HL-60 (cell line): ENCODE measurements at regions not wholly inside any gene's neighbourhood (a gene's known extent, or its start where the extent isn't known, plus 50 kb on each side); places are given as distances from the start of the nearest gene placed in this dataset.

Source experiments
- POLR2AphosphoS5 ChIP-seq: IDR thresholded peaks from 2 replicates; pipeline ENCODE4 v1.6.1; 2012; ENCODE audit warnings: low read depth
- SPI1 ChIP-seq: IDR thresholded peaks from 2 replicates; pipeline ENCODE4 v1.6.1; 2012; ENCODE audit warnings: low read depth, mild to moderate bottlenecking, borderline replicate concordance
- TF ChIP-seq, protein P1 (sequence below): IDR thresholded peaks from one replicate; pipeline ENCODE4 v1.5.1; 2011; ENCODE audit warnings: low read length, control low read depth, inconsistent platforms; ENCODE audit not compliant: insufficient read depth
- TF ChIP-seq, protein P2 (sequence below): IDR thresholded peaks from 2 replicates; pipeline ENCODE4 v1.6.1; 2012; ENCODE audit warnings: low read depth; ENCODE audit not compliant: insufficient replicate concordance

DNA sequence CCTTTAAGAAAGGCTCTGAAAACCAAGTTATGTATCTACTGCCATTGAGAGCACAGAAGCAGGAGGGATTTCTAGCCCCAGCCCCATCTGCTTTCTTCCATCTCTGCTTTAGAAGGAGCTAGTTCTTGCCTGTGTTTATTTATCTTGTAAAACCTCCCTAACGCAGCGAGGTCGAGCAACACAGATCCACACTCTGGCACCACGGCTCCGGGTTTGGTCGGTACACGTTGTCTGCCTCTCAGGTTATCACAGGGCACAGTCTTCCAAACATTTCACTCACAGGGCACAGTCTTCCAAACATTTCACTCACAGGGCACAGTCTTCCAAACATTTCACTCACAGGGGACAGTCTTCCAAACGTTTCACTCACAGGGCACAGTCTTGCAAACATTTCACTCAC, 69.7 kb upstream of the TLR3 start:
- TF ChIP-seq, protein P1, sequence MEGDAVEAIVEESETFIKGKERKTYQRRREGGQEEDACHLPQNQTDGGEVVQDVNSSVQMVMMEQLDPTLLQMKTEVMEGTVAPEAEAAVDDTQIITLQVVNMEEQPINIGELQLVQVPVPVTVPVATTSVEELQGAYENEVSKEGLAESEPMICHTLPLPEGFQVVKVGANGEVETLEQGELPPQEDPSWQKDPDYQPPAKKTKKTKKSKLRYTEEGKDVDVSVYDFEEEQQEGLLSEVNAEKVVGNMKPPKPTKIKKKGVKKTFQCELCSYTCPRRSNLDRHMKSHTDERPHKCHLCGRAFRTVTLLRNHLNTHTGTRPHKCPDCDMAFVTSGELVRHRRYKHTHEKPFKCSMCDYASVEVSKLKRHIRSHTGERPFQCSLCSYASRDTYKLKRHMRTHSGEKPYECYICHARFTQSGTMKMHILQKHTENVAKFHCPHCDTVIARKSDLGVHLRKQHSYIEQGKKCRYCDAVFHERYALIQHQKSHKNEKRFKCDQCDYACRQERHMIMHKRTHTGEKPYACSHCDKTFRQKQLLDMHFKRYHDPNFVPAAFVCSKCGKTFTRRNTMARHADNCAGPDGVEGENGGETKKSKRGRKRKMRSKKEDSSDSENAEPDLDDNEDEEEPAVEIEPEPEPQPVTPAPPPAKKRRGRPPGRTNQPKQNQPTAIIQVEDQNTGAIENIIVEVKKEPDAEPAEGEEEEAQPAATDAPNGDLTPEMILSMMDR: no peak
- TF ChIP-seq, protein P2, sequence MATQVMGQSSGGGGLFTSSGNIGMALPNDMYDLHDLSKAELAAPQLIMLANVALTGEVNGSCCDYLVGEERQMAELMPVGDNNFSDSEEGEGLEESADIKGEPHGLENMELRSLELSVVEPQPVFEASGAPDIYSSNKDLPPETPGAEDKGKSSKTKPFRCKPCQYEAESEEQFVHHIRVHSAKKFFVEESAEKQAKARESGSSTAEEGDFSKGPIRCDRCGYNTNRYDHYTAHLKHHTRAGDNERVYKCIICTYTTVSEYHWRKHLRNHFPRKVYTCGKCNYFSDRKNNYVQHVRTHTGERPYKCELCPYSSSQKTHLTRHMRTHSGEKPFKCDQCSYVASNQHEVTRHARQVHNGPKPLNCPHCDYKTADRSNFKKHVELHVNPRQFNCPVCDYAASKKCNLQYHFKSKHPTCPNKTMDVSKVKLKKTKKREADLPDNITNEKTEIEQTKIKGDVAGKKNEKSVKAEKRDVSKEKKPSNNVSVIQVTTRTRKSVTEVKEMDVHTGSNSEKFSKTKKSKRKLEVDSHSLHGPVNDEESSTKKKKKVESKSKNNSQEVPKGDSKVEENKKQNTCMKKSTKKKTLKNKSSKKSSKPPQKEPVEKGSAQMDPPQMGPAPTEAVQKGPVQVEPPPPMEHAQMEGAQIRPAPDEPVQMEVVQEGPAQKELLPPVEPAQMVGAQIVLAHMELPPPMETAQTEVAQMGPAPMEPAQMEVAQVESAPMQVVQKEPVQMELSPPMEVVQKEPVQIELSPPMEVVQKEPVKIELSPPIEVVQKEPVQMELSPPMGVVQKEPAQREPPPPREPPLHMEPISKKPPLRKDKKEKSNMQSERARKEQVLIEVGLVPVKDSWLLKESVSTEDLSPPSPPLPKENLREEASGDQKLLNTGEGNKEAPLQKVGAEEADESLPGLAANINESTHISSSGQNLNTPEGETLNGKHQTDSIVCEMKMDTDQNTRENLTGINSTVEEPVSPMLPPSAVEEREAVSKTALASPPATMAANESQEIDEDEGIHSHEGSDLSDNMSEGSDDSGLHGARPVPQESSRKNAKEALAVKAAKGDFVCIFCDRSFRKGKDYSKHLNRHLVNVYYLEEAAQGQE: no peak
- TF ChIP-seq POLR2AphosphoS5 (no peak), SPI1 (no peak)
